ENCODE measurements at regions not wholly inside any gene's neighbourhood (a gene's known extent, or its start where the extent isn't known, plus 50 kb on each side); places are given as distances from the start of the nearest gene placed in this dataset.
"Not testable (repeated sequence)": the region's sequence is repeated elsewhere in the genome, so short reads cannot be mapped to it uniquely, and the experiment has no call there.

GRCh38 chr16:64345142-64345541 is 776.7 kb downstream of the CDH11 start:
- 69 to 78% methylated on average over 6 of the region's 6 CpGs for WGBS, 2 donors
- no peaks in the 10 kb centered on the region for H3K27me3 ChIP-seq
- no peak for DNase-seq
- intact Hi-C loops (cut with DNase I; ENCODE audit: low total_unique reads), result no loop called here
- H3K4me3 ChIP-seq, result peak overlapping the region in 1 of 2 donors; percentile 54
- no peaks in the 10 kb centered on the region for H3K36me3 ChIP-seq (ENCODE audit: low read depth, missing control alignments)
- H3K27ac ChIP-seq, result no peak overlapping the region
- no peaks in the 10 kb centered on the region for H3K4me1 ChIP-seq
- TF ChIP-seq CTCF (IDR thresholded peaks at IDR 0.05) (no peak), POLR2A (IDR thresholded peaks at IDR 0.05) (no peak)
- H3K9me3 ChIP-seq, result no peaks in the 10 kb centered on the region

GRCh38 chr16:64343820-64344443 is 777.9 kb downstream of the CDH11 start:
- 73% methylated on average over 30 of the region's 47 CpGs; no CpG with 5 or more reads in 1 of the 2 donors for WGBS, 2 donors
- DNase-seq, result peak; percentile 58
- intact Hi-C loops (cut with DNase I; ENCODE audit: low total_unique reads); H3K36me3 ChIP-seq (ENCODE audit: low read depth, missing control alignments); H3K4me1 ChIP-seq; H3K9me3 ChIP-seq; H3K27ac ChIP-seq; H3K27me3 ChIP-seq: not testable (repeated sequence)
- peak overlapping the region; percentile 37 to 54 for H3K4me3 ChIP-seq

- H3K4me3 ChIP-seq, result peak overlapping the region; percentile 37 to 54
- no peaks in the 10 kb centered on the region for H3K27me3 ChIP-seq
- DNase-seq, result peak; percentile 21
- no peaks in the 10 kb centered on the region for H3K36me3 ChIP-seq (ENCODE audit: low read depth, missing control alignments)
- H3K4me1 ChIP-seq, result no peaks in the 10 kb centered on the region
- TF ChIP-seq POLR2A (IDR thresholded peaks at IDR 0.05) (no peak), CTCF (IDR thresholded peaks at IDR 0.05) (no peak)
- 89 to 93% methylated on average over 8 of the region's 8 CpGs for WGBS, 2 donors
- no peaks in the 10 kb centered on the region for H3K9me3 ChIP-seq
- intact Hi-C loops (cut with DNase I; ENCODE audit: low total_unique reads), result no loop called here
- no peak overlapping the region for H3K27ac ChIP-seq
Measured at GRCh38 chr16:64343061-64343819, 778.6 kb downstream of the CDH11 start.

- H3K4me1 ChIP-seq; H3K27me3 ChIP-seq; H3K4me3 ChIP-seq; H3K27ac ChIP-seq; intact Hi-C loops (cut with DNase I; ENCODE audit: low total_unique reads); H3K9me3 ChIP-seq; DNase-seq; H3K36me3 ChIP-seq (ENCODE audit: low read depth, missing control alignments): not testable (repeated sequence)
- 82 to 100% methylated on average over 1 of the region's 1 CpG for WGBS, 2 donors
Measured at GRCh38 chr16:64341336-64341735, 780.5 kb downstream of the CDH11 start.

- TF ChIP-seq CTCF (IDR thresholded peaks at IDR 0.05), result no peak
- no peak for TF ChIP-seq POLR2A (IDR thresholded peaks at IDR 0.05)
- H3K36me3 ChIP-seq (ENCODE audit: low read depth, missing control alignments), result no peaks in the 10 kb centered on the region
- no peak overlapping the region for H3K4me3 ChIP-seq
- intact Hi-C loops (cut with DNase I; ENCODE audit: low total_unique reads), result no loop called here
- no peak overlapping the region for H3K27ac ChIP-seq
- H3K27me3 ChIP-seq, result no peaks in the 10 kb centered on the region
- H3K9me3 ChIP-seq, result no peaks in the 10 kb centered on the region
- no peaks in the 10 kb centered on the region for H3K4me1 ChIP-seq
- no peak for DNase-seq
- 86 to 93% methylated on average over 3 to 4 of the region's 4 CpGs for WGBS, 2 donors
Measured at GRCh38 chr16:64339052-64339770, 782.7 kb downstream of the CDH11 start.

All from testis (tissue), 2 donors.